HG02943 (cell line): ENCODE measurements at regions not wholly inside any gene's neighbourhood (a gene's known extent, or its start where the extent isn't known, plus 50 kb on each side); places are given as distances from the start of the nearest gene placed in this dataset.
A peak's percentile ranks its signal among the peaks of the same experiment; 100 is the strongest.

Experiments
- ATAC-seq: cut with Tn5 transposase; IDR thresholded peaks from one replicate; pipeline ENCODE4 v1.9.1; 2021; ENCODE audit warnings: mild to moderate bottlenecking, low read depth, moderate library complexity; ENCODE audit not compliant: unreplicated experiment

GRCh38 chr2:164439885-164440284 lies 181.4 kb downstream of the GRB14 start:
- ATAC-seq = no peak

DNA sequence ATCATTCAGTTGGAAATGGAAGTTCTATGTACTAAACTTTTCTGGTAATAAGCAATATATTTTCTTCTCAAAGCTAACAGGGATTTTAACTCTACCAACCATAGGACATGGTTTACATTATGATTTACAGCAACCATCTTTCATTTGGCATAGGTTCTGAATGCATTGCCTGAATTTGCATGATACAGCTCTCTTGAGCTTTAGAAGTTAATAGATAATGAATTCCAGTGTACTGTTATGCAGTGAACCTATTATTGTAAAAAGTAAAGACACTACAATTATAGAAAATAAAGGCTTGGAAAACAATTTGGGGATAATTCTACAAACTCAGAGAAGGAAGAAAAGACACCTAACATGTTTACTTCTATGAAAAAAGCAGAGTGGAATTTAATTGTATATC lies 182.0 kb downstream of the GRB14 start:
- ATAC-seq = no peak

GRCh38 chr2:164438490-164439205 lies 182.6 kb downstream of the GRB14 start:
- no peak for ATAC-seq

- no peak for ATAC-seq
Measured at GRCh38 chr2:164436131-164436530, 185.2 kb downstream of the GRB14 start.

DNA sequence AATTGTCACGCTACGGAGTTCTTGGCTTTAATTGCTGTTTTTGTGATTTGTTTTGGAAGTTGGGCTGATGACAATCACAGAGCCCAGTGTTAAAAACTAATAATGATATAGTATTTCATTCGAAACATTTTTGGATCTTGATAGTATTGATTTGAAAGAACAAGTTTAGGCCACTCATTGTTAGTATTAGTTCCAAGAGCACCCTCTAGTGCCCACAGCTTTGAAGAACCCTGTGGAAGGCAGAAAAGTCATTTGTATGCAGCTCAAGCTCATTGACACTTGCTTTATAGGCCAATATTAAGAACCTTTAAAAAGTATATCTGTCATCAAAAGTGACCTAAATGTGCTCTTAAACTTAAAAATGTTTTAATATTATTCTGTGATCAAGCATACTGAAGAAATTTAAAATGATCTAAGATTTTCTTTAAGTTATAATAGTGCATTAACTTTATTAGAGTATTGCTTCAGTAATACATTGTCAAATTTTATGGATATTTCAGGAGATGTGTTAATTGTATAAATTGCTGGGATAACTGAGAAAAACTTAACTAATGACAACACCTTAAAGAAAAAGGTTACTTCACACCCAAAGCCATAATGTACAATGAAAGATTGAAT lies 191.0 kb downstream of the GRB14 start:
- ATAC-seq = no peak

- ATAC-seq = no peak
Measured at GRCh38 chr2:164429354-164429753, 191.9 kb downstream of the GRB14 start.

DNA sequence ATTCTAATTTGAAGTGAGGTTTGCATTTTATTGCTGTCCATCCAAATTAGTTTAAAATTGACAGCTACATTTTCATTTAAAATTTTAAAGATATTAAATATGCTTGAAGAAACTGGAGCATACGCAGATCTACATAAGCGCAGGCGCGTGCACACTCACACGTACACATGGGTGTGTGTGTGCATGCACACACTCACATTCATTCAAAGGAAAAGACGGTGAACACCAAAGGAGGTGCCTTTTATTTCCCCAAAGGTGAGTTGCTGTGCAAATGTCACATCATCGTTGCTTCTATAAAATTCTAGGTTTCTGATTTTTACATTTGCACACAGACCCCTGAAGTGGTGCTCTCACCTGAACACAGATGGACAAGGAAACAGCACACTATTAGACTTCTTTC lies 194.2 kb downstream of the GRB14 start:
- ATAC-seq = no peak

DNA sequence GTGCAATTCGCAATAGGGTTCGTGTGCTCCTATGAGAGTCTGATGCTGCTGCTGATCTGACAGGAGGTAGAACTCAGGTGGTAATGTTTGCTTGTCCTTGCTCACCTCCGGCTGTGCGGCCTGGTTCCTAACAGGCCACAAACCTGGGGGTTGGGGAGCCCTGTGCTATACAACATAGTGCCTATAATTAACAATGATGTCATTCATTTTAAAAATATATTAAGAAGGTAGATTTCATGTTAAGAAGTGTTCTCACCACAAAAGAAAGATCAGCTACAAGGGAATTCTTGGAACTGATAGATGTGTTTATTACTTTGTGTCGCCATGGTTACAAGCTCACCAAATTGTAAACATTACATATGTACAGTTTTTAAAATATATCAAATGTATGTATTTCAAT lies 200.5 kb downstream of the GRB14 start:
- no peak for ATAC-seq

GRCh38 chr2:164412831-164413230 lies 208.5 kb downstream of the GRB14 start:
- ATAC-seq = no peak

DNA sequence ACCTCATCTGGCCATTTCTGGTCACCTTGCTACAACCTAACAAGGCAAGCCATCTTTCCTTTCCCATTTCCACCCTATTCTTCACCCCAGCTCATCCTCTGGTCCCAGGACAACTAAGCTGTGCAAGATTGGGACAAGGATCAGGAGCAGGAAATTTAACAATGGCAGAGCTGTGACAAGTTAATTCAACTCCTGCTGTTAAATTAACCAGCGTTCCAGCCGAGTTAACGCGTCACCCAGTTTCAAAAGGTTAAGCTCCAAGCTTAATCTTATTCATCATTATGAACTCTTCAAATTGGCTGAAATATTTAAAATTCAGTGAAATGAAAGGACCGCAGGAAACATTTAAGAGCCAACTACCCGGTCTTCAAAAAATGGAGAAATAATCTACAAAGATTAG lies 231.9 kb downstream of the GRB14 start:
- ATAC-seq = no peak

DNA sequence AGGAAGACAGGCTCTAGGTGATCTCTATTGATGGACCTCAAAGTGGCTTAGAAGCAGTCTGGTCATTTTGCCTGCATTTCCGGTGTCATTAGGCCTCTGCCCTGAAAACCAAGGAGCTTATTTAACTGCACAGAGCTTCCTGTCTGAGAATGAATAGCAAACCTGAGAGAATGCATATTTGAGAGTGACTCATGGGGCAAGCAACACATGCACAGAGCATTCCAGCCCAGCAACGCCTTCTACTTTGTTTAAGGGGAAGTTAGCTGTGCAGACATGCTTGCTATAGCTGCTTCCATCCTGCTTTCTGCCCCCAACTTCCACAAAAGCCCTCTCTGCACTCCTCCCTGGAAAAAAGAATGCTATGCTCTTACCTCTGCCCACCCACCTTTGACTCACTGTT lies 232.8 kb downstream of the GRB14 start:
- peak; percentile 72 for ATAC-seq

- no peak for ATAC-seq
Measured at GRCh38 chr2:164386231-164386630, 235.1 kb downstream of the GRB14 start.

GRCh38 chr2:164384434-164384833 lies 236.8 kb downstream of the GRB14 start:
- ATAC-seq = no peak

GRCh38 chr2:164371916-164372315 lies 249.4 kb downstream of the GRB14 start:
- no peak for ATAC-seq

- no peak for ATAC-seq
Measured at GRCh38 chr2:164369366-164369765, 251.9 kb downstream of the GRB14 start.

GRCh38 chr2:164368896-164369295 lies 252.4 kb downstream of the GRB14 start:
- ATAC-seq = no peak

GRCh38 chr2:164363646-164364045 lies 257.6 kb downstream of the GRB14 start:
- no peak for ATAC-seq

GRCh38 chr2:164351536-164351935 lies 269.7 kb downstream of the GRB14 start:
- ATAC-seq = no peak

DNA sequence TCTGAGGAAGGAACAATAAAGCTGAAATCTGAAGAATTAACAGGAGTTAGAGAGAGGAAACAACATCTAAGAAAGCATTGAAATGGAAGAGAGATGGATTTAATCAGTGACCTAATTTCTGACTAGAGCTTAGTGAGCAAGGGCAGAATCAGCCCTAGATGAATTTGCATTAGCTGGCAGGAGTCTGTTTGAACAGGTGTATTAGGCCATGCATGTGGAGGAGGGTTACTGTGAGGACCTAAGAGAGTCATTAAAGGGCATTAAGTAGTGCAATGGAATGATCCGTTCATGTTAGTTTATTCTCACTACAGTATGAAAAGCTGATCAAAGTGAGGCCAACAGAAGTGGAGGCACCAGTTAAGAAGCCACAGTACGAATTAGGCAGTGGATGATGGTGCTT lies 285.3 kb downstream of the GRB14 start:
- ATAC-seq = no peak

DNA sequence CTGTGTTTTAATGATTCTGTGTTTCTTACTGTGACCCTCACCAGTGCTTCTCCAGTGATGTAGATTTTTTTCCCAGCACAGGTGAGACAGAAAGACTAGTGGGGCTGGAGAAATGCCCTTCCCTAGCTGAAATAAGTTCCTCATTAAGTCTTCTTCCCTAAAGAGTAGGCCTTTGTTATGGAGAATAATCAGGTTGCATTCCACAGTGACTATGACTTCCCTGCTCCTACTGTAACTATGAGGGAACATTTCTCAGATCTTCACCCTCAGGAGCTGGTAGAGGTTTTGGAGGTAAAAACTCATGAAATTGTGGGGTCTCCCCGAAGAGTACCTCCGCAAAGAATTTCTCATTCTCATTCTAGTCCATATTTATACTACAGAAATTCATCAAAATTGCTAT lies 286.2 kb downstream of the GRB14 start:
- ATAC-seq = no peak

GRCh38 chr2:164328310-164328709 lies 293.0 kb downstream of the GRB14 start:
- ATAC-seq = no peak

- no peak for ATAC-seq
Measured at GRCh38 chr2:164323978-164324377, 297.3 kb downstream of the GRB14 start.
